Chondrocyte (in vitro differentiated cells): ENCODE measurements at regions not wholly inside any gene's neighbourhood (a gene's known extent, or its start where the extent isn't known, plus 50 kb on each side); places are given as distances from the start of the nearest gene placed in this dataset.

Experiments used
- DNase-seq: peaks from one replicate; pipeline ENCODE4 v3.0.0; 2021; ENCODE audit warnings: mixed read lengths, low spot score
- H3K27ac Mint-ChIP-seq: one replicate; pipeline ENCODE4 v1.8.0; 2021; ENCODE audit warnings: mild to moderate bottlenecking, moderate library complexity, mixed read lengths; ENCODE audit not compliant: unreplicated experiment
- H3K27me3 Mint-ChIP-seq: 2 replicates; pipeline ENCODE4 v1.8.0; 2021; ENCODE audit warnings: low read depth, mixed read lengths
- H3K36me3 Mint-ChIP-seq: 2 replicates; pipeline ENCODE4 v1.8.0; 2021; ENCODE audit warnings: low read depth, mixed read lengths
- H3K4me1 Mint-ChIP-seq: 2 replicates; pipeline ENCODE4 v1.8.0; 2021; ENCODE audit warnings: low read depth, mild to moderate bottlenecking, mixed read lengths
- H3K4me3 Mint-ChIP-seq: one replicate; pipeline ENCODE4 v1.8.0; 2021; ENCODE audit warnings: mild to moderate bottlenecking, moderate library complexity, mixed read lengths; ENCODE audit not compliant: unreplicated experiment
- H3K9me3 Mint-ChIP-seq: 2 replicates; pipeline ENCODE4 v1.8.0; 2021; ENCODE audit warnings: low read depth, mixed read lengths
- TF ChIP-seq, protein P1 (sequence below): fragments of 200-600 bp; sonication (generic); IDR thresholded peaks from 2 replicates; pipeline ENCODE4 v1.5.0; 2021; ENCODE audit warnings: antibody characterized with exemption, mild to moderate bottlenecking, moderate library complexity

GRCh38 chr10:112071596-112072133, 111.9 kb downstream of the GPAM start:
- Mint-ChIP-seq H3K9me3 (no peaks in the 10 kb centered on the region), H3K27me3 (no peaks in the 10 kb centered on the region), H3K4me3 (no peak overlapping the region), H3K36me3 (no peaks in the 10 kb centered on the region), H3K4me1 (no peaks in the 10 kb centered on the region), H3K27ac (no peak overlapping the region)
- no peak for DNase-seq
- TF ChIP-seq, protein P1, sequence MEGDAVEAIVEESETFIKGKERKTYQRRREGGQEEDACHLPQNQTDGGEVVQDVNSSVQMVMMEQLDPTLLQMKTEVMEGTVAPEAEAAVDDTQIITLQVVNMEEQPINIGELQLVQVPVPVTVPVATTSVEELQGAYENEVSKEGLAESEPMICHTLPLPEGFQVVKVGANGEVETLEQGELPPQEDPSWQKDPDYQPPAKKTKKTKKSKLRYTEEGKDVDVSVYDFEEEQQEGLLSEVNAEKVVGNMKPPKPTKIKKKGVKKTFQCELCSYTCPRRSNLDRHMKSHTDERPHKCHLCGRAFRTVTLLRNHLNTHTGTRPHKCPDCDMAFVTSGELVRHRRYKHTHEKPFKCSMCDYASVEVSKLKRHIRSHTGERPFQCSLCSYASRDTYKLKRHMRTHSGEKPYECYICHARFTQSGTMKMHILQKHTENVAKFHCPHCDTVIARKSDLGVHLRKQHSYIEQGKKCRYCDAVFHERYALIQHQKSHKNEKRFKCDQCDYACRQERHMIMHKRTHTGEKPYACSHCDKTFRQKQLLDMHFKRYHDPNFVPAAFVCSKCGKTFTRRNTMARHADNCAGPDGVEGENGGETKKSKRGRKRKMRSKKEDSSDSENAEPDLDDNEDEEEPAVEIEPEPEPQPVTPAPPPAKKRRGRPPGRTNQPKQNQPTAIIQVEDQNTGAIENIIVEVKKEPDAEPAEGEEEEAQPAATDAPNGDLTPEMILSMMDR, result no peak

- no peak for DNase-seq
- TF ChIP-seq, protein P1, result no peak
- Mint-ChIP-seq H3K27me3 (peaks cover 5% of the 10 kb centered on the region), H3K4me3 (no peak overlapping the region), H3K36me3 (no peaks in the 10 kb centered on the region), H3K9me3 (no peaks in the 10 kb centered on the region), H3K27ac (no peak overlapping the region), H3K4me1 (no peaks in the 10 kb centered on the region)
Measured at GRCh38 chr10:112078003-112078402, 105.6 kb downstream of the GPAM start.

GRCh38 chr10:112080231-112080630, 103.3 kb downstream of the GPAM start:
- no peak overlapping the region for H3K4me3 Mint-ChIP-seq
- TF ChIP-seq, protein P1, result no peak
- no peaks in the 10 kb centered on the region for H3K4me1 Mint-ChIP-seq
- no peaks in the 10 kb centered on the region for H3K36me3 Mint-ChIP-seq
- peaks cover 5% of the 10 kb centered on the region for H3K27me3 Mint-ChIP-seq
- no peaks in the 10 kb centered on the region for H3K9me3 Mint-ChIP-seq
- H3K27ac Mint-ChIP-seq, result no peak overlapping the region
- no peak for DNase-seq

DNA sequence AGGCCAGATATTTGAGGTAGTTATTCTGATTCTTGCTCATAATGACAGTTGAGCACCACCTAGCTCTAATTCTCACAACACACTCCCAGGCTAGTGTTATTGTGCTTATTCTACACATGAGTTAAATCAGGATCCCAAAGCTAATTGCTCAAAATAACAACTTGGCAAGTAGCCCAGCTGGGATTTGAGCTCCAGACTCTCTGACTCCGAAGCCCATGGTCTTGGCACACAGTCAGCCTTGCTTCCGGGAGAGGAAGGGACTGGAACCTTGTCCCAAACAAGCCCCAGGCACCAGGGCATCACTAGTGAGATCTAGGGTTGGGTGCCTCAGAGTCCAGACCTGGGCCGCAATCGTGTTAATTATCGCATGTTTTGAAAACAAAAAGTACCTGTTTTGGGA, 101.4 kb downstream of the GPAM start:
- Mint-ChIP-seq H3K4me3 (no peak overlapping the region), H3K4me1 (no peaks in the 10 kb centered on the region), H3K27me3 (peaks cover 10% of the 10 kb centered on the region), H3K9me3 (no peaks in the 10 kb centered on the region), H3K36me3 (no peaks in the 10 kb centered on the region), H3K27ac (no peak overlapping the region)
- DNase-seq, result no peak
- TF ChIP-seq, protein P1, result no peak

DNA sequence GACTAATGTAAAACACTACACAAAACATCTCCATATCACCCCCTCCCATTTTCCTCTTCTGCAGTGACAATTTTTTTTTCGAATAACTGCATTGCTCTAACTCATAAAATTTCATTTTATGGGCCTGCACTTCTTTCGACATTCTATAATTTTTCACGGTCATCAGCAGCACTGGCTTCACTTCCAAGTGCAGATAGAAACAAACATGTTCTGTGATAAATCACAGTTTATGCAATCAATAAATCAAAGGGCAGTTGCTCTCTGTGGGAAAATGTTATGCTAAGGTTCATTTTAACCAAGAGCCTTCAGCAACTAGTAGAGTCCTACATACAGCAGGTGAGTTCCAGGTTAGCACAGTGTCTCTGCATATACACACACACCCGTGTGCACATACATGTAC, 100.1 kb downstream of the GPAM start:
- H3K27me3 Mint-ChIP-seq, result peaks cover 11% of the 10 kb centered on the region
- TF ChIP-seq, protein P1, result no peak
- no peaks in the 10 kb centered on the region for H3K4me1 Mint-ChIP-seq
- H3K36me3 Mint-ChIP-seq, result no peaks in the 10 kb centered on the region
- no peak overlapping the region for H3K27ac Mint-ChIP-seq
- no peaks in the 10 kb centered on the region for H3K9me3 Mint-ChIP-seq
- no peak for DNase-seq
- H3K4me3 Mint-ChIP-seq, result no peak overlapping the region
